GM12892 (cell line): ENCODE measurements at regions not wholly inside any gene's neighbourhood (a gene's known extent, or its start where the extent isn't known, plus 50 kb on each side); places are given as distances from the start of the nearest gene placed in this dataset.

Experiments
- POLR2A ChIP-seq: IDR thresholded peaks from 2 replicates; pipeline ENCODE4 v1.6.1; 2011; ENCODE audit warnings: low read depth, low read length, control low read depth
- POLR2AphosphoS5 ChIP-seq: IDR thresholded peaks from 2 replicates; pipeline ENCODE4 v1.6.1; 2011; ENCODE audit warnings: low read depth, low read length, control low read depth

GRCh38 chr4:126056116-126056650 is 741.4 kb downstream of the FAT4 start:
- TF ChIP-seq POLR2AphosphoS5 (no peak), POLR2A (no peak)
